Activated CD8-positive, alpha-beta T cell treated with anti-CD3 and anti-CD28 coated beads for 36 hours (primary cell): ENCODE measurements at regions not wholly inside any gene's neighbourhood (a gene's known extent, or its start where the extent isn't known, plus 50 kb on each side); places are given as distances from the start of the nearest gene placed in this dataset.

Experiments
- ATAC-seq: fragments of 200-7000 bp; cut with Tn5 transposase; one replicate; pipeline ENCODE4 v1.10.0; 2021; ENCODE audit warnings: mild to moderate bottlenecking, moderate library complexity
- CTCF ChIA-PET: fragments of 350-600 bp; sonication (Branson Sonifier 250); formaldehyde crosslinking; loops from one replicate; lab custom pipeline; 2021; ENCODE audit warnings: antibody characterized with exemption; lab: Charles Lee
- POLR2A ChIA-PET: fragments of 350-600 bp; sonication (Branson Sonifier 250); formaldehyde crosslinking; loops from one replicate; lab custom pipeline; 2021; ENCODE audit warnings: antibody characterized with exemption; lab: Charles Lee
- DNase-seq: peaks from one replicate; pipeline ENCODE4 v3.0.0-alpha.2; 2020
- H3K27ac Mint-ChIP-seq: one replicate; pipeline ENCODE4 v1.8.0; 2021; ENCODE audit warnings: mild to moderate bottlenecking, mixed read lengths
- H3K27me3 Mint-ChIP-seq: one replicate; pipeline ENCODE4 v1.8.0; 2021; ENCODE audit warnings: mixed read lengths
- H3K36me3 Mint-ChIP-seq: one replicate; pipeline ENCODE4 v1.8.0; 2021; ENCODE audit warnings: low read depth, mixed read lengths
- H3K4me1 Mint-ChIP-seq: one replicate; pipeline ENCODE4 v1.8.0; 2021; ENCODE audit warnings: low read depth, mixed read lengths
- H3K4me3 Mint-ChIP-seq: one replicate; pipeline ENCODE4 v1.8.0; 2021; ENCODE audit warnings: mild to moderate bottlenecking, moderate library complexity, mixed read lengths
- H3K9me3 Mint-ChIP-seq: one replicate; pipeline ENCODE4 v1.8.0; 2021; ENCODE audit warnings: mixed read lengths
- CTCF ChIP-seq: fragments of 200-600 bp; IDR thresholded peaks from one replicate; pipeline ENCODE4 v1.8.0; 2022; ENCODE audit warnings: antibody characterized with exemption, mild to moderate bottlenecking
- intact Hi-C: fragments of 100-400 bp; cut with micrococcal nuclease; formaldehyde crosslinking; loops from one replicate; pipeline ENCODE4 v1.10.0; 2022

- Mint-ChIP-seq H3K27me3 (peaks cover 4% of the 10 kb centered on the region), H3K4me3 (no peak overlapping the region), H3K4me1 (no peaks in the 10 kb centered on the region), H3K9me3 (no peaks in the 10 kb centered on the region), H3K36me3 (no peaks in the 10 kb centered on the region), H3K27ac (no peak overlapping the region)
- ChIA-PET CTCF (no interaction called here), POLR2A (no interaction called here)
- DNase-seq (no peak), ATAC-seq (no peak)
- no peak for TF ChIP-seq CTCF
- intact Hi-C loops: no loop called here
Measured at GRCh38 chr3:23754215-23754614, 51.5 kb upstream of the UBE2E1 start.
